ENCODE measurements at regions not wholly inside any gene's neighbourhood (a gene's known extent, or its start where the extent isn't known, plus 50 kb on each side); places are given as distances from the start of the nearest gene placed in this dataset.

GRCh38 chr15:88322461-88322860, 65.9 kb upstream of the NTRK3 start:
- WGBS = 80% methylated on average over 3 of the region's 3 CpGs
- no peak overlapping the region for H3K4me3 ChIP-seq (ENCODE audit: low read depth, low read length)
- no peaks in the 10 kb centered on the region for H3K36me3 ChIP-seq (ENCODE audit: insufficient read depth)
- H3K4me1 ChIP-seq (ENCODE audit: insufficient read depth) = no peaks in the 10 kb centered on the region
- DNase-seq (ENCODE audit: extremely low spot score) = no peak
- no peak overlapping the region for H3K27ac ChIP-seq (ENCODE audit: low read depth)

GRCh38 chr15:88321271-88321670, 64.7 kb upstream of the NTRK3 start:
- Histone ChIP-seq H3K4me1 (ENCODE audit: insufficient read depth) (no peaks in the 10 kb centered on the region), H3K36me3 (ENCODE audit: insufficient read depth) (no peaks in the 10 kb centered on the region), H3K4me3 (ENCODE audit: low read depth, low read length) (no peak overlapping the region), H3K27ac (ENCODE audit: low read depth) (no peak overlapping the region)
- no peak for DNase-seq (ENCODE audit: extremely low spot score)
- WGBS = 18% methylated on average over 3 of the region's 3 CpGs

- no peaks in the 10 kb centered on the region for H3K36me3 ChIP-seq (ENCODE audit: insufficient read depth)
- no peak overlapping the region for H3K27ac ChIP-seq (ENCODE audit: low read depth)
- no peaks in the 10 kb centered on the region for H3K4me1 ChIP-seq (ENCODE audit: insufficient read depth)
- DNase-seq (ENCODE audit: extremely low spot score) = no peak
- no peak overlapping the region for H3K4me3 ChIP-seq (ENCODE audit: low read depth, low read length)
- 67% methylated on average over 3 of the region's 3 CpGs for WGBS
Observed at GRCh38 chr15:88316586-88316985, 60.0 kb upstream of the NTRK3 start.

- 65% methylated on average over 1 of the region's 1 CpG for WGBS
- H3K4me3 ChIP-seq (ENCODE audit: low read depth, low read length) = no peak overlapping the region
- no peaks in the 10 kb centered on the region for H3K4me1 ChIP-seq (ENCODE audit: insufficient read depth)
- no peak overlapping the region for H3K27ac ChIP-seq (ENCODE audit: low read depth)
- H3K36me3 ChIP-seq (ENCODE audit: insufficient read depth) = no peaks in the 10 kb centered on the region
- no peak for DNase-seq (ENCODE audit: extremely low spot score)
Observed at GRCh38 chr15:88315221-88315878, 58.8 kb upstream of the NTRK3 start.

GRCh38 chr15:88312941-88313579, 56.5 kb upstream of the NTRK3 start:
- no peak for DNase-seq (ENCODE audit: extremely low spot score)
- 73% methylated on average over 7 of the region's 7 CpGs for WGBS
- H3K36me3 ChIP-seq (ENCODE audit: insufficient read depth) = no peaks in the 10 kb centered on the region
- no peak overlapping the region for H3K27ac ChIP-seq (ENCODE audit: low read depth)
- H3K4me3 ChIP-seq (ENCODE audit: low read depth, low read length) = no peak overlapping the region
- H3K4me1 ChIP-seq (ENCODE audit: insufficient read depth) = no peaks in the 10 kb centered on the region

GRCh38 chr15:88309363-88309762, 52.8 kb upstream of the NTRK3 start:
- no peaks in the 10 kb centered on the region for H3K4me1 ChIP-seq (ENCODE audit: insufficient read depth)
- WGBS = 75% methylated on average over 3 of the region's 3 CpGs
- H3K4me3 ChIP-seq (ENCODE audit: low read depth, low read length) = no peak overlapping the region
- H3K27ac ChIP-seq (ENCODE audit: low read depth) = no peak overlapping the region
- no peak for DNase-seq (ENCODE audit: extremely low spot score)
- H3K36me3 ChIP-seq (ENCODE audit: insufficient read depth) = no peaks in the 10 kb centered on the region

GRCh38 chr15:88307344-88307743, 50.8 kb upstream of the NTRK3 start:
- H3K36me3 ChIP-seq (ENCODE audit: insufficient read depth) = no peaks in the 10 kb centered on the region

More at GRCh38 chr15:88307344-88307743, 50.8 kb upstream of the NTRK3 start:
- H3K27ac ChIP-seq (ENCODE audit: low read depth) = no peak overlapping the region
- WGBS = 76% methylated on average over 2 of the region's 2 CpGs
- no peak for DNase-seq (ENCODE audit: extremely low spot score)
- H3K4me3 ChIP-seq (ENCODE audit: low read depth, low read length) = no peak overlapping the region
- no peaks in the 10 kb centered on the region for H3K4me1 ChIP-seq (ENCODE audit: insufficient read depth)

All from urinary bladder (tissue), 3 donors.